ENCODE measurements at regions not wholly inside any gene's neighbourhood (a gene's known extent, or its start where the extent isn't known, plus 50 kb on each side); places are given as distances from the start of the nearest gene placed in this dataset.

GRCh38 chr14:71745072-71745471 is 187.2 kb upstream of the RGS6 start:
- H2BK20ac ChIP-seq (ENCODE audit: low read depth, low read length, poor library complexity, severe bottlenecking), result no peak overlapping the region
- H2BK120ac ChIP-seq (ENCODE audit: low read depth, low read length, poor library complexity, severe bottlenecking), result no peak overlapping the region
- TF ChIP-seq, protein P1, sequence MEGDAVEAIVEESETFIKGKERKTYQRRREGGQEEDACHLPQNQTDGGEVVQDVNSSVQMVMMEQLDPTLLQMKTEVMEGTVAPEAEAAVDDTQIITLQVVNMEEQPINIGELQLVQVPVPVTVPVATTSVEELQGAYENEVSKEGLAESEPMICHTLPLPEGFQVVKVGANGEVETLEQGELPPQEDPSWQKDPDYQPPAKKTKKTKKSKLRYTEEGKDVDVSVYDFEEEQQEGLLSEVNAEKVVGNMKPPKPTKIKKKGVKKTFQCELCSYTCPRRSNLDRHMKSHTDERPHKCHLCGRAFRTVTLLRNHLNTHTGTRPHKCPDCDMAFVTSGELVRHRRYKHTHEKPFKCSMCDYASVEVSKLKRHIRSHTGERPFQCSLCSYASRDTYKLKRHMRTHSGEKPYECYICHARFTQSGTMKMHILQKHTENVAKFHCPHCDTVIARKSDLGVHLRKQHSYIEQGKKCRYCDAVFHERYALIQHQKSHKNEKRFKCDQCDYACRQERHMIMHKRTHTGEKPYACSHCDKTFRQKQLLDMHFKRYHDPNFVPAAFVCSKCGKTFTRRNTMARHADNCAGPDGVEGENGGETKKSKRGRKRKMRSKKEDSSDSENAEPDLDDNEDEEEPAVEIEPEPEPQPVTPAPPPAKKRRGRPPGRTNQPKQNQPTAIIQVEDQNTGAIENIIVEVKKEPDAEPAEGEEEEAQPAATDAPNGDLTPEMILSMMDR (conservative IDR thresholded peaks at IDR 0.05), result no peak
- H3K4me2 ChIP-seq (ENCODE audit: insufficient read depth, insufficient read length, low read length), result no peak overlapping the region
- DNase-seq, result no peak
- peaks cover 6% of the 10 kb centered on the region for H3K27me3 Mint-ChIP-seq (ENCODE audit: low read depth)
- H3K9me3 Mint-ChIP-seq, result peaks cover 19 to 24% of the 10 kb centered on the region in 2 experiments
- no peak overlapping the region for H4K5ac ChIP-seq (ENCODE audit: insufficient read length, low read depth, low read length)
- no peak overlapping the region for H3K4ac ChIP-seq (ENCODE audit: low read depth, low read length)
- peaks cover 13 to 18% (median 15%) of the 10 kb centered on the region in 3 experiments for H3K36me3 Mint-ChIP-seq (ENCODE audit: insufficient read depth in 1 of 3, low read depth in 3 of 3)
- no peak overlapping the region for H3K9ac ChIP-seq (ENCODE audit: extremely low read depth, insufficient read length, low read length)
- WGBS (ENCODE audit: extremely low coverage, insufficient read length, low lambda C conversion rate), result no CpG with 5 or more reads among the region's 7 CpGs
- no peaks in the 10 kb centered on the region for H4K20me1 ChIP-seq (ENCODE audit: control insufficient read depth, insufficient read depth, insufficient read length)
- no peak overlapping the region for H2BK15ac ChIP-seq (ENCODE audit: low read depth, low read length)
- H2BK12ac ChIP-seq (ENCODE audit: insufficient read length, low read depth, low read length), result no peak overlapping the region
- H3K27me3 ChIP-seq (ENCODE audit: insufficient read depth, low read length), result no peaks in the 10 kb centered on the region
- H3K23ac ChIP-seq (ENCODE audit: insufficient read length, low read depth, low read length), result no peak overlapping the region
- H3K23me2 ChIP-seq (ENCODE audit: insufficient read length, low read depth, low read length, poor library complexity, severe bottlenecking), result no peaks in the 10 kb centered on the region
- H3K18ac ChIP-seq (ENCODE audit: insufficient read length, low read depth, low read length), result no peak overlapping the region
- H4K91ac ChIP-seq (ENCODE audit: insufficient read length, low read depth, low read length), result no peak overlapping the region
- H3T11ph ChIP-seq (ENCODE audit: low read length), result no peak overlapping the region
- no peaks in the 10 kb centered on the region for H3K79me1 ChIP-seq (ENCODE audit: insufficient read depth, low read depth, low read length, poor library complexity, severe bottlenecking)
- no peak overlapping the region for H3K27ac Mint-ChIP-seq
- H3K4me1 ChIP-seq (ENCODE audit: insufficient read depth, low read length), result no peaks in the 10 kb centered on the region
- H4K8ac ChIP-seq (replicated peaks; ENCODE audit: insufficient read length, low read depth, low read length), result no peak overlapping the region
- no peak overlapping the region for H2AFZ ChIP-seq (ENCODE audit: low read length)
- no peak overlapping the region for H3K56ac ChIP-seq (ENCODE audit: insufficient read length, low read depth, low read length)
- H3K4me1 Mint-ChIP-seq, result no peaks in the 10 kb centered on the region
- H3K4me3 Mint-ChIP-seq, result no peak overlapping the region
- H3K27ac ChIP-seq (ENCODE audit: insufficient read length, low read depth, low read length), result no peak overlapping the region
- H3K9me3 ChIP-seq (ENCODE audit: control insufficient read depth, low read depth, low read length), result no peaks in the 10 kb centered on the region
- no peak overlapping the region for H2AK5ac ChIP-seq (ENCODE audit: insufficient read length, low read length)
- no peaks in the 10 kb centered on the region for H3K79me2 ChIP-seq (ENCODE audit: insufficient read depth, low read length)
- H3K14ac ChIP-seq (ENCODE audit: insufficient read depth, low read length), result no peak overlapping the region
- no peak overlapping the region for H2BK5ac ChIP-seq (ENCODE audit: insufficient read length, low read length)
